Activated T-helper 2 cell treated with anti-CD3 and anti-CD28 coated beads, Interferon-gamma antibody, Interleukin-2, Interleukin-4, amounts not matched to agents 10 μg/mL and 5 μg/mL and 100 μg/mL, durations not matched to agents 14 hours and 24 hours and 36 hours (primary cell): ENCODE measurements at regions not wholly inside any gene's neighbourhood (a gene's known extent, or its start where the extent isn't known, plus 50 kb on each side); places are given as distances from the start of the nearest gene placed in this dataset.

Experiments
- DNase-seq: peaks from one replicate; pipeline ENCODE4 v3.0.0; 2021; ENCODE audit warnings: low spot score
- H3K27ac Mint-ChIP-seq: one replicate; pipeline ENCODE4 v1.8.0; 2021; ENCODE audit warnings: mixed read lengths
- H3K27me3 Mint-ChIP-seq: one replicate; pipeline ENCODE4 v1.8.0; 2021; ENCODE audit warnings: low read depth, mixed read lengths
- H3K36me3 Mint-ChIP-seq: one replicate; pipeline ENCODE4 v1.8.0; 2021; ENCODE audit warnings: low read depth, mixed read lengths
- H3K4me1 Mint-ChIP-seq: one replicate; pipeline ENCODE4 v1.8.0; 2021; ENCODE audit warnings: low read depth, mixed read lengths
- H3K4me3 Mint-ChIP-seq: one replicate; pipeline ENCODE4 v1.8.0; 2021; ENCODE audit warnings: low read depth, mild to moderate bottlenecking, moderate library complexity, mixed read lengths
- H3K9me3 Mint-ChIP-seq: one replicate; pipeline ENCODE4 v1.8.0; 2021; ENCODE audit warnings: mixed read lengths
- intact Hi-C: fragments of 100-400 bp; cut with micrococcal nuclease; formaldehyde crosslinking; loops from one replicate; pipeline ENCODE4 v1.15.1; 2023

DNA sequence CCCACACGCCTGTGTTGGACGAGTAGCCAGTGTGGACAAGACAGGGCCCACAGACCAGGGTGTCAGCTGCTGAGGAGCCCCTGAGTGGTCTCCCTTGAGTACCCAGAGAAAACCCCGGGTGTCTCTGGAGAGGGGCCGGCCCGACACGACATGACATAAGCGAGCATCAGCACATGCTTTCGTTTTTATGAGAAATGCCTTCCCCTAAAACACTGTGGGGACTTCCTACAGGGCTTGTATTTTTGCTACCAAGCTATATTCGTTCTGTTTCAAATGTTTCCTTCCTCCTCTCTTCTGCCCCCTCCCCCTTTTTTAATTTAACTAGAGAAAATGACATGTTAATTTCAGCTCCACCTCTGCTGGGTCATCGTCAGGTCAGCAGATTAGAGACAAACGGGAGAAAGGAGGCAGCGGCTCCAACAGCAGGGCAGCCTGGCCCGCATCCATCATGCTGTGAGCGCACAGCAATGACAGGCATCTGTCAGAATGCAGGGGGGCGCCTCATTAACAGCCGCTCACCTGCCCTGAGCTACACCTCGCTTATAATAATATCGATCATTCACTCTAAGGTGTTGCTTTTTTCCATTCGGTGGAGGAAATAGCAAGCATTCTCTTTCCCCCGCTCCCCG, 286.2 kb downstream of the ZNF516 start:
- H3K27me3 Mint-ChIP-seq, result peaks cover 9% of the 10 kb centered on the region
- no peaks in the 10 kb centered on the region for H3K9me3 Mint-ChIP-seq
- no peak overlapping the region for H3K4me3 Mint-ChIP-seq
- no peak overlapping the region for H3K27ac Mint-ChIP-seq
- intact Hi-C loops, result no loop called here
- peaks cover 4% of the 10 kb centered on the region for H3K4me1 Mint-ChIP-seq
- DNase-seq, result no peak
- no peaks in the 10 kb centered on the region for H3K36me3 Mint-ChIP-seq

DNA sequence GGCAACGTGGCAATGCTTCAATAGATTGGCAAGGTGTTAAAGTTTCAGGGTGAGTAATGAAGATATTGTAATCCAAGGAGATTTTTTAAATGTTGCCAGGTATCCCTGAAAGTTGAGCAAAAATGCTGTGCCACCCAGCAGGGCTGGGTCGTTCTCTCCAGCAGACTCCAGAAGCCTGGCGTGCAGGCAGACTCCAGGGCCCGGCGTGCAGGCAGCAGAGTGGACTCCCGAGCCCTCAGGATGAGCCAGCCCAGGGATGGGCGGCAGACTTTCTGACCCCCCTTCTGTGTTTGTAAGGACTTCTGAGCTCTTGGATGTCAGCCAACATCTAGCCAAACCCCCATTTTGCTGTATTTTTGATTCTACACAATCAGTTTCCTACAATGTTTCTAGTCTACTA, 289.1 kb downstream of the ZNF516 start:
- peaks cover 4% of the 10 kb centered on the region for H3K4me1 Mint-ChIP-seq
- no peak overlapping the region for H3K27ac Mint-ChIP-seq
- no peak for DNase-seq
- H3K9me3 Mint-ChIP-seq, result no peaks in the 10 kb centered on the region
- peaks cover 9% of the 10 kb centered on the region for H3K27me3 Mint-ChIP-seq
- no peak overlapping the region for H3K4me3 Mint-ChIP-seq
- no peaks in the 10 kb centered on the region for H3K36me3 Mint-ChIP-seq
- intact Hi-C loops, result no loop called here

DNA sequence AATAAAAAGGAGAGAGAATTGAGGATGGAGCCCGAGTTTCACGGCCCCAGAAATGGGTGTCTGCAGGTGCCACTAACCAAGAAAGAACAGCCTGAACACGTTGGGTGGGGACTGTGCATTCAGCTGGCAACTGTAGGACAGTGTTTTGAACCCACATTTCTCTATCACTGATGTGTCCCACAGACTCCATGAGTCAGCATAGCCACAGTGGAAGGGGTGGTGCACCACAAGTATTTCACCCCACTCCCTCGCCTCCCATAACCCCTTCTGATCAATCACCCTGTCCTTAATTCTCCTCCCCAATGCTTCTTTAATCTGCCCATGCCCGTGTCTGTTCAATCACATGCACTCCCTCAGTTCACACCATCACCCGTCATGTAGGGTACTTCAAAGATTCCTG, 291.5 kb downstream of the ZNF516 start:
- peaks cover 9% of the 10 kb centered on the region for H3K27me3 Mint-ChIP-seq
- no peak for DNase-seq
- intact Hi-C loops, result no loop called here
- H3K4me3 Mint-ChIP-seq, result no peak overlapping the region
- no peak overlapping the region for H3K27ac Mint-ChIP-seq
- no peaks in the 10 kb centered on the region for H3K4me1 Mint-ChIP-seq
- no peaks in the 10 kb centered on the region for H3K36me3 Mint-ChIP-seq
- no peaks in the 10 kb centered on the region for H3K9me3 Mint-ChIP-seq

DNA sequence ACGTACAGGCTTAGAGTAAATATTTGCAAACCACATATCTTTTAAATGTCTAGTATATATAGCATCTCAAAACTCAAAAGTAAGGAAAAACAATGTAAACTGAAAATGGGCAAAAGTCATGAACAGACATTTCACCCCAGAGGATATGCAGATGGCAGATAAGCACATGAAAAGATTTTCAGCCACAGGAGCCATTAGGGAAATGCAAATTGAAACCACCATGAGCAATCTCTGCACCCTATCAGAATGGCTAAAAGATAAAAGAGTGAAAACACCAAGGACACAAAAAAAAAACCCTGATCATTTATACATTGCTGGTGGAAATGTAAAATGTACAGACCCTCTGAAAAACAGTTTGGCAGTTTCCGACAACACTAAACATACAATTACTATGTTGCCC, 292.7 kb downstream of the ZNF516 start:
- no peak overlapping the region for H3K4me3 Mint-ChIP-seq
- H3K27ac Mint-ChIP-seq, result no peak overlapping the region
- peaks cover 9% of the 10 kb centered on the region for H3K27me3 Mint-ChIP-seq
- no peaks in the 10 kb centered on the region for H3K4me1 Mint-ChIP-seq
- H3K36me3 Mint-ChIP-seq, result no peaks in the 10 kb centered on the region
- DNase-seq, result no peak
- H3K9me3 Mint-ChIP-seq, result no peaks in the 10 kb centered on the region
- intact Hi-C loops, result no loop called here

DNA sequence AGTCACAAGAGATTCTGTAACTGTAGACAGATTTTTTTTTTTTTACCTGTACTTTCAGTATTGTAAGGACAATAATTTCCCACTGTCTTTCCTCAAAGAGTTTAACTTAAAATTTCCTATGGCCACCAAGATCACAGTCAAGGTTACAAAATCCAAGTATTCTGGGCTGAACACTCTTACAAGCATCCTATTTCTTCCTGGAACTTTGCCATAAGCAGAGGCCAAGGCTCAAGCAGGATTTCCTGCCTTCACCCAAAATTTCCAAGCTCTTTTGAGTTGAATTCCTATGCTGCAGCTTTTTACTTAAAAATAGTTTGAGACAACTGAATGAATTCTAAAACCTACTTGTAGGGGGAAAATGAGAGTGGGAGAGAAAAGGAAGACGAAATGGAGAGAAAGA, 299.4 kb downstream of the ZNF516 start:
- no peaks in the 10 kb centered on the region for H3K36me3 Mint-ChIP-seq
- H3K9me3 Mint-ChIP-seq, result no peaks in the 10 kb centered on the region
- H3K4me1 Mint-ChIP-seq, result no peaks in the 10 kb centered on the region
- DNase-seq, result no peak
- peaks cover 7% of the 10 kb centered on the region for H3K27me3 Mint-ChIP-seq
- no peak overlapping the region for H3K27ac Mint-ChIP-seq
- intact Hi-C loops, result no loop called here
- H3K4me3 Mint-ChIP-seq, result no peak overlapping the region

DNA sequence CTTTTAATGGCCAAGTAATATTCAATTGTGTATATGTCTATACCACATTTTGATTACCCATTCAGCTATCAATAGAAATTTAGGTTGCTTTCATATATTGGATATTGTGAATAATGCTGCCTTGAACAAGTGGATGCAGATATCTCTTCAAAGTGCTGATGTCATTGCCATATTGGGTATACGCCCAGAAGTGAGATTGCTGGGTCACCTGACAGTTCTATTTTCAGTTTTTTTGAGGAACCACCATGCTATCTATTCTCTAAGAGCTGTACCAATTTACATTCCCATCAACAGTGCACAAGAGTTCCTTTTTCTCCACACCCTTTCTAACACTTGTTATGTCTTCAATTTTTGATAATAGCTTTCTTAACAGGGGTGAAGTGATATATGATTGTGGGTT, 306.9 kb downstream of the ZNF516 start:
- intact Hi-C loops, result no loop called here
- peaks cover 2% of the 10 kb centered on the region for H3K27me3 Mint-ChIP-seq
- no peaks in the 10 kb centered on the region for H3K4me1 Mint-ChIP-seq
- DNase-seq, result no peak
- H3K27ac Mint-ChIP-seq, result no peak overlapping the region
- no peaks in the 10 kb centered on the region for H3K36me3 Mint-ChIP-seq
- H3K9me3 Mint-ChIP-seq, result no peaks in the 10 kb centered on the region
- no peak overlapping the region for H3K4me3 Mint-ChIP-seq

DNA sequence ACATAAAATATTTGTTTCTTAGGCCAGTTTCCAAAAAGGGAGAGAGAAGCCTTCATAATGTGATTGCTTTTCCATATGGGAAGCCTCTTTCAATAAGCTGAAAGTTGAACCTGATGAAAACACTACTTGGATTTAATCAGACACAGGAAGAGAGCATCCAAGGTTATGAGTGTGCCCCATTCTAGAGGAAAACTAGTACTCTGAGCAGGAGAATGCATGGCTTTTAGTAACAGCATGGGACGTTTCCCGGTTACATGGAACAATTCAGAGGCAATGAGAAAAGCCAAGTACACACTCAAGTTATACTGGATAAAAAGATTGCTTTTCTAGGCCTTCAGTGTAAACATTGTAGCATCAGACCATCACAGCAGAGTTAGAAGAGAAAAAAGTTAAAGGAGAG, 315.8 kb downstream of the ZNF516 start:
- H3K27me3 Mint-ChIP-seq, result peaks cover 2% of the 10 kb centered on the region
- H3K4me3 Mint-ChIP-seq, result no peak overlapping the region
- no peaks in the 10 kb centered on the region for H3K9me3 Mint-ChIP-seq
- no peaks in the 10 kb centered on the region for H3K36me3 Mint-ChIP-seq
- H3K27ac Mint-ChIP-seq, result no peak overlapping the region
- H3K4me1 Mint-ChIP-seq, result no peaks in the 10 kb centered on the region
- no peak for DNase-seq
- intact Hi-C loops, result no loop called here

DNA sequence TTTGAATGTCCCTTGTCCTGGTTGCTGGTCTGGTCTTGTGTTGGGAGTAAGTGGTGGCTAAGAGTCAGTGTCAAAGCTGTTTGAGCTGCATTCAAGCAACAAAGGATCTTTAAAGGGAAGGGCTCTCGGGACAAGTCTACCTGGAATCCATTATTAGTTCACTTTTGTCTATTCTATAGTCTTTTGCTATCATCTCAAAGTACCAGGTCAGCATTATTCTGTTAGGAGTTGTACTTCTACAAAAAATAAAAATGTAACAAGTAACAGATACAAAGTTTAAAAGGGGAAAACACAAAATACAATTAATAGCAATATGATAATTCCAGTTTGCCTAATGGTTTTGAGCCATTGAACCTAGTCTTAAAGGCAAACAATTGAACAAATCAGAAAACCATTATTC, 317.9 kb downstream of the ZNF516 start:
- Mint-ChIP-seq H3K27me3 (no peaks in the 10 kb centered on the region), H3K36me3 (no peaks in the 10 kb centered on the region), H3K9me3 (no peaks in the 10 kb centered on the region), H3K4me1 (no peaks in the 10 kb centered on the region), H3K27ac (no peak overlapping the region), H3K4me3 (no peak overlapping the region)
- no peak for DNase-seq
- intact Hi-C loops, result no loop called here

DNA sequence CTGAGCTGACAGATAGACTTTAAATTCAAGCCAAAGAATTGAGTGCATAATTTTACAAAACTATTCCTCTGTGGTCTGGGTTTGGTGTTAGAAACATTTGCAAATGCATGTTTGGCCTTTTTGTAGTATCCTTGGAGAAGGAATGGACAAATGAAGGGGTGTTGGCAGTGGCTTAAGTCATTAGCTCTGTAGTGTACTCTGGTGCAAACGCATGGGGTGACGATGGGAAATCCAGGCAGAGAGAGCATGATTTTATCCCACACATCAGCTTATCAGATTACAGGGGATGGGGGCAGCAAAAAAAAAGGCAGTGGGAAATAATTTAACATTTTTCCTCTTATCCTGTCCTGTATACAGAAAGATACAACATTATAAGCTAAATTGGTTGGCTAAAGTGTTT, 320.6 kb downstream of the ZNF516 start:
- Mint-ChIP-seq H3K9me3 (no peaks in the 10 kb centered on the region), H3K27me3 (no peaks in the 10 kb centered on the region), H3K4me3 (no peak overlapping the region), H3K27ac (no peak overlapping the region), H3K4me1 (no peaks in the 10 kb centered on the region), H3K36me3 (no peaks in the 10 kb centered on the region)
- no peak for DNase-seq
- intact Hi-C loops, result no loop called here

DNA sequence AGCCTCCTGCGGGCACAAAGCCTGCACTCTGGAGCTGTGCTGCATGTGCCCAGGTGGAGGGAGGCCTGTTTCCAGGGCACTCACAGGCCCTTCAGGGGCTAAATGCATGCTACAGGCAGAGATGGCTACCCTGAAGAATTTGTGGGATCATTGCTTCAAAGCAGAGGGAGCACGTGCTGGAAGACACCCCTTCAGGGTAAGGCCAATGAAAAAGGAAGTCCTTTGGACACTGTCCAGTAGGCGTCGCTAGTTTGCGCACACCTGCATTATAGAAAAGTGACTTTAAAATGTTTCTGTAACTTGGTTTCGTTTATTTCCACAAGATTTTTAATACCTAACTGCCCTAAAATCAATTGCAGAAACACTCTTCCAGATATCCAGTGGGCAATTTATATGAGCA, 325.3 kb downstream of the ZNF516 start:
- Mint-ChIP-seq H3K9me3 (no peaks in the 10 kb centered on the region), H3K4me1 (no peaks in the 10 kb centered on the region), H3K27me3 (no peaks in the 10 kb centered on the region), H3K4me3 (no peak overlapping the region), H3K27ac (no peak overlapping the region), H3K36me3 (no peaks in the 10 kb centered on the region)
- intact Hi-C loops, result no loop called here
- no peak for DNase-seq

DNA sequence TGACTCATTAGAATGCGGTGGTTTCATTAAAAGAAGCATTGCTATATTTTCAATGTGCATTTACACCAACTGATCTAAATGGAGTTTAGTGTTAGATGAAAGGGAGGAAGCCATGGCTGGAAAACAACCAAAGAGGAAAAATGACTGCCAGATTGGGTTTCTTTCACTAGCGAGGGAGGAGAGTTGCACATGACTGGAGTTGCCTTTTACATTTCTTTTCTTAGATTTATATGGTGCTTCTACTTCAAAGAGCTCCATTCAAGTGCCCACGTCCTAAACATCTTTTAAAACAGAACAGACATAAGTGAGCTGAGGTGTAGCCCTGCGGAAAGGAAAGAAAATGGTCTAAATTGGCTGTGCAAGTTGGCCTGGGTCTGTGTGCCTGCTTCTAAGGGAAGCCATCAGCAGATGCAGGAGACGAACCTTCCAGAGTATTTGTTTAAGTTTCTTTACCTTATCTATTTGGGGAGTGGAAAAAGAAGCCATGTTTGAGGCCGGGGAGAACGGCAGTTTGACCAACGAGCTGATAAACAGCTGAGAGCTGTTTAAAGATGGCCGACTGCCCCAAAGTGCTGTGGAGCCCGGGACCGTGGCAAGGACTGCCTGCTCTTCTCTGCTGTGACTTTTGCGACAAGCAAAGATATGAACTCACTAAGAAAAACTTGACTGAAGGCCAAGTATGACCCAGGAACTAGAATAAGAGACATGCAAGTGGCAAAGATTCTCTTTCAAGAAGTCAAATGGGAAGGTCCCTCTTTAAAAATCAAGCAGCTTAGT, 327.0 kb downstream of the ZNF516 start:
- H3K4me1 Mint-ChIP-seq, result no peaks in the 10 kb centered on the region
- intact Hi-C loops, result no loop called here
- no peaks in the 10 kb centered on the region for H3K27me3 Mint-ChIP-seq
- DNase-seq, result no peak
- no peaks in the 10 kb centered on the region for H3K9me3 Mint-ChIP-seq
- no peak overlapping the region for H3K4me3 Mint-ChIP-seq
- no peaks in the 10 kb centered on the region for H3K36me3 Mint-ChIP-seq
- no peak overlapping the region for H3K27ac Mint-ChIP-seq

DNA sequence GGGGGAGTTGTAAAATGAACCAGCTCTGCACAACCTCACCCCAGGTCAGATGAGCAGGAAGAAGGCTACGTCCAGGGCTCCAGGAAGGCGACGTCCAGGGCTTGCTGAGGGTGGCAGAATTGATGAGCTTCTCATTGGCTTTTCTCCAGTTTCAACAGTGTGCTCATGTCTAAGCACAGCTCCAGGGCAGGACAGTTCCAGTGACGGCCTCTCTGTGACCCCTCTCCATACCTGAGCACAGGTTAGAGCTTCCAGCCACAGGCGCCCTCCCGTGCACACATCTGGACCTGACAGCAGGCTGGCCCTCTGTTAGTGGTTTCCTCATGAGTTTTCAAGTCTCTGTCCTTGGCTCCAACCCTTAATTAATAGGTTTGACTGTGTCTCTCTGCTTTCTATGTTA, 327.6 kb downstream of the ZNF516 start:
- Mint-ChIP-seq H3K27me3 (no peaks in the 10 kb centered on the region), H3K4me1 (no peaks in the 10 kb centered on the region), H3K4me3 (no peak overlapping the region), H3K27ac (no peak overlapping the region), H3K9me3 (no peaks in the 10 kb centered on the region), H3K36me3 (no peaks in the 10 kb centered on the region)
- intact Hi-C loops, result no loop called here
- no peak for DNase-seq

DNA sequence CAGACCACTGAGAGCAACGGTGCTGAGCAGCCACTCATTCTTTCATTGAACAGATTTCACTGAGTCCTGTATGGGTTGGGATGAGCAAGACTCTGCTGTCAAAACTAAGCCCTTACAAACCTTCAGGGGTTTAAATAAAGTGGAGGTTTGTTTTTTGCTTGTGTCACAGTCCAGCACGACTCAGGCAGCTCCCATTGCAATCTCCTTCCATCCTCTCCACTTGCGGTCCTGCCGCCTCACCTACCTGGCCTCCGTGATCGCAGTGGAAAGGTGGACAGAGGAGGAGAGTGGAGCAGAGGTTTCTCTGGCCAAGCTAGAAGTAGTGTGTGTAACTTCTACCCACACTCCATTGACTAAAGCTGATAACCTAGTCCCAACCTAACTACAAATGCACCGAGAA, 332.2 kb downstream of the ZNF516 start:
- H3K27me3 Mint-ChIP-seq, result no peaks in the 10 kb centered on the region
- H3K9me3 Mint-ChIP-seq, result no peaks in the 10 kb centered on the region
- DNase-seq, result no peak
- H3K4me3 Mint-ChIP-seq, result no peak overlapping the region
- intact Hi-C loops, result no loop called here
- no peaks in the 10 kb centered on the region for H3K4me1 Mint-ChIP-seq
- no peaks in the 10 kb centered on the region for H3K36me3 Mint-ChIP-seq
- H3K27ac Mint-ChIP-seq, result no peak overlapping the region
